ENCODE measurements at regions not wholly inside any gene's neighbourhood (a gene's known extent, or its start where the extent isn't known, plus 50 kb on each side); places are given as distances from the start of the nearest gene placed in this dataset.

GRCh38 chr12:90321369-90321768, 612.7 kb upstream of the ATP2B1 start:
- Histone ChIP-seq H3K4me3 (no peak overlapping the region), H3K36me3 (no peaks in the 10 kb centered on the region), H3K27ac (no peak overlapping the region), H3K27me3 (replicated peaks; ENCODE audit: insufficient read depth) (no peaks in the 10 kb centered on the region), H3K4me1 (ENCODE audit: control insufficient read depth in 1 of 2, low read depth in 2 of 2) (no peaks in the 10 kb centered on the region), H3K9me3 (no peaks in the 10 kb centered on the region)
- ATAC-seq (ENCODE audit: insufficient number of reproducible peaks, low FRiP score, low read depth) (no peak), DNase-seq (ENCODE audit: low spot score) (no peak)
- no peak for TF ChIP-seq CTCF (IDR thresholded peaks at IDR 0.05)

GRCh38 chr12:90311561-90311960, 602.9 kb upstream of the ATP2B1 start:
- Histone ChIP-seq H3K4me1 (ENCODE audit: control insufficient read depth in 1 of 2, low read depth in 2 of 2) (no peaks in the 10 kb centered on the region), H3K36me3 (no peaks in the 10 kb centered on the region), H3K4me3 (no peak overlapping the region), H3K27me3 (replicated peaks; ENCODE audit: insufficient read depth) (no peaks in the 10 kb centered on the region), H3K9me3 (no peaks in the 10 kb centered on the region), H3K27ac (no peak overlapping the region)
- TF ChIP-seq CTCF (IDR thresholded peaks at IDR 0.05): no peak
- ATAC-seq (ENCODE audit: insufficient number of reproducible peaks, low FRiP score, low read depth) (no peak), DNase-seq (ENCODE audit: low spot score) (no peak)

GRCh38 chr12:90305379-90305778, 596.7 kb upstream of the ATP2B1 start:
- no peak for TF ChIP-seq CTCF (IDR thresholded peaks at IDR 0.05)
- H3K27me3 ChIP-seq (replicated peaks; ENCODE audit: insufficient read depth): no peaks in the 10 kb centered on the region
- H3K36me3 ChIP-seq: no peaks in the 10 kb centered on the region
- H3K4me3 ChIP-seq: no peak overlapping the region
- H3K9me3 ChIP-seq: no peaks in the 10 kb centered on the region
- DNase-seq (ENCODE audit: low spot score) (no peak), ATAC-seq (ENCODE audit: insufficient number of reproducible peaks, low FRiP score, low read depth) (no peak)
- H3K4me1 ChIP-seq (ENCODE audit: control insufficient read depth in 1 of 2, low read depth in 2 of 2): no peaks in the 10 kb centered on the region
- no peak overlapping the region for H3K27ac ChIP-seq

- no peaks in the 10 kb centered on the region for H3K27me3 ChIP-seq (replicated peaks; ENCODE audit: insufficient read depth)
- H3K4me1 ChIP-seq (ENCODE audit: control insufficient read depth in 1 of 2, low read depth in 2 of 2): peaks cover 0 to 6% of the 10 kb centered on the region in 2 donors
- DNase-seq (ENCODE audit: low spot score) (no peak), ATAC-seq (ENCODE audit: insufficient number of reproducible peaks, low FRiP score, low read depth) (no peak)
- H3K4me3 ChIP-seq: no peak overlapping the region
- no peak for TF ChIP-seq CTCF (IDR thresholded peaks at IDR 0.05)
- H3K36me3 ChIP-seq: no peaks in the 10 kb centered on the region
- no peak overlapping the region for H3K27ac ChIP-seq
- H3K9me3 ChIP-seq: no peaks in the 10 kb centered on the region
These were observed 595.6 kb upstream of the ATP2B1 start for GRCh38 chr12:90304231-90304630.

GRCh38 chr12:90303771-90304170, 595.1 kb upstream of the ATP2B1 start:
- DNase-seq (ENCODE audit: low spot score) (no peak), ATAC-seq (ENCODE audit: insufficient number of reproducible peaks, low FRiP score, low read depth) (no peak)
- Histone ChIP-seq H3K27ac (no peak overlapping the region), H3K4me3 (no peak overlapping the region), H3K9me3 (no peaks in the 10 kb centered on the region), H3K27me3 (replicated peaks; ENCODE audit: insufficient read depth) (no peaks in the 10 kb centered on the region), H3K36me3 (no peaks in the 10 kb centered on the region), H3K4me1 (ENCODE audit: control insufficient read depth in 1 of 2, low read depth in 2 of 2) (peaks cover 0 to 6% of the 10 kb centered on the region in 2 donors)
- no peak for TF ChIP-seq CTCF (IDR thresholded peaks at IDR 0.05)
